Spinal cord (tissue), 9 donors: ENCODE measurements at regions not wholly inside any gene's neighbourhood (a gene's known extent, or its start where the extent isn't known, plus 50 kb on each side); places are given as distances from the start of the nearest gene placed in this dataset.

ENCODE experiments used
- DNase-seq, 6 donors: peaks; one replicate each; pipeline versions ENCODE4 v3.0.0 to v3.0.0-alpha.2; 2013 to 2015; ENCODE audit warnings: low spot score in 6 of 6, low read depth in 4 of 6
- H3K27ac ChIP-seq: one replicate; pipeline ENCODE4 v1.5.1; 2013; ENCODE audit warnings: low read depth, low read length, control low read depth
- H3K27me3 ChIP-seq: one replicate; pipeline ENCODE4 v1.6.1; 2013; ENCODE audit warnings: low read length; ENCODE audit not compliant: control insufficient read depth, insufficient read depth
- H3K36me3 ChIP-seq: one replicate; pipeline ENCODE4 v1.6.1; 2013; ENCODE audit warnings: low read length; ENCODE audit not compliant: control insufficient read depth, insufficient read depth
- H3K4me1 ChIP-seq: one replicate; pipeline ENCODE4 v1.6.1; 2013; ENCODE audit warnings: low read length; ENCODE audit not compliant: control insufficient read depth, insufficient read depth
- H3K4me3 ChIP-seq: one replicate; pipeline ENCODE4 v1.5.1; 2013; ENCODE audit warnings: low read depth, low read length, control low read depth
- H3K9me3 ChIP-seq: one replicate; pipeline ENCODE4 v1.6.1; 2013; ENCODE audit warnings: low read length; ENCODE audit not compliant: control insufficient read depth, insufficient read depth
- WGBS: methylation state at CpG from one replicate; pipeline ENCODE4 v1.1.5; 2013; ENCODE audit warnings: missing lambda C conversion rate; ENCODE audit not compliant: insufficient coverage; 5-methylcytosine and 5-hydroxymethylcytosine counted together
- donor health status: healthy.

GRCh38 chr12:67534681-67535080 is 113.9 kb upstream of the DYRK2 start:
- Histone ChIP-seq H3K9me3 (no peaks in the 10 kb centered on the region), H3K4me3 (no peak overlapping the region), H3K27ac (no peak overlapping the region), H3K4me1 (peaks cover 3% of the 10 kb centered on the region), H3K36me3 (no peaks in the 10 kb centered on the region), H3K27me3 (no peaks in the 10 kb centered on the region)
- WGBS = 74% methylated on average over 4 of the region's 4 CpGs
- DNase-seq = peak in 1 of 6 donors; percentile 63

- H3K4me3 ChIP-seq = no peak overlapping the region
- H3K36me3 ChIP-seq = no peaks in the 10 kb centered on the region
- H3K4me1 ChIP-seq = peaks cover 3% of the 10 kb centered on the region
- 44% methylated on average over 5 of the region's 6 CpGs for WGBS
- H3K27ac ChIP-seq = no peak overlapping the region
- DNase-seq = no peak
- no peaks in the 10 kb centered on the region for H3K9me3 ChIP-seq
- no peaks in the 10 kb centered on the region for H3K27me3 ChIP-seq
Observed at GRCh38 chr12:67535176-67535575, 113.4 kb upstream of the DYRK2 start.

- no peak for DNase-seq
- Histone ChIP-seq H3K4me3 (no peak overlapping the region), H3K9me3 (no peaks in the 10 kb centered on the region), H3K27ac (no peak overlapping the region), H3K4me1 (peaks cover 3% of the 10 kb centered on the region), H3K36me3 (no peaks in the 10 kb centered on the region), H3K27me3 (no peaks in the 10 kb centered on the region)
- 80% methylated on average over 3 of the region's 5 CpGs for WGBS
Observed at GRCh38 chr12:67535971-67536370, 112.6 kb upstream of the DYRK2 start.

- Histone ChIP-seq H3K4me3 (no peak overlapping the region), H3K27me3 (no peaks in the 10 kb centered on the region), H3K27ac (no peak overlapping the region), H3K4me1 (peaks cover 3% of the 10 kb centered on the region), H3K9me3 (no peaks in the 10 kb centered on the region), H3K36me3 (no peaks in the 10 kb centered on the region)
- WGBS = 78% methylated on average over 7 of the region's 9 CpGs
- DNase-seq = no peak
Observed at GRCh38 chr12:67539329-67539728, 109.2 kb upstream of the DYRK2 start.

GRCh38 chr12:67539946-67540345 is 108.6 kb upstream of the DYRK2 start:
- Histone ChIP-seq H3K4me1 (peaks cover 3% of the 10 kb centered on the region), H3K4me3 (no peak overlapping the region), H3K27me3 (no peaks in the 10 kb centered on the region), H3K9me3 (no peaks in the 10 kb centered on the region), H3K27ac (no peak overlapping the region), H3K36me3 (no peaks in the 10 kb centered on the region)
- 97% methylated on average over 3 of the region's 3 CpGs for WGBS
- no peak for DNase-seq

- Histone ChIP-seq H3K36me3 (no peaks in the 10 kb centered on the region), H3K27me3 (no peaks in the 10 kb centered on the region), H3K4me1 (no peaks in the 10 kb centered on the region), H3K9me3 (no peaks in the 10 kb centered on the region), H3K4me3 (no peak overlapping the region), H3K27ac (no peak overlapping the region)
- WGBS = 78% methylated on average over 2 of the region's 8 CpGs
- DNase-seq = no peak
Observed at GRCh38 chr12:67540920-67541624, 107.5 kb upstream of the DYRK2 start.

GRCh38 chr12:67541625-67541991 is 106.9 kb upstream of the DYRK2 start:
- H3K9me3 ChIP-seq = no peaks in the 10 kb centered on the region
- H3K36me3 ChIP-seq = no peaks in the 10 kb centered on the region
- no peak overlapping the region for H3K27ac ChIP-seq
- 85% methylated on average over 3 of the region's 3 CpGs for WGBS
- no peak overlapping the region for H3K4me3 ChIP-seq
- no peaks in the 10 kb centered on the region for H3K27me3 ChIP-seq
- H3K4me1 ChIP-seq = no peaks in the 10 kb centered on the region
- DNase-seq = no peak

GRCh38 chr12:67543021-67543770 is 105.3 kb upstream of the DYRK2 start:
- 94% methylated on average over 5 of the region's 7 CpGs for WGBS
- H3K27me3 ChIP-seq = no peaks in the 10 kb centered on the region
- H3K4me1 ChIP-seq = no peaks in the 10 kb centered on the region
- H3K27ac ChIP-seq = no peak overlapping the region
- DNase-seq = no peak
- no peak overlapping the region for H3K4me3 ChIP-seq
- H3K9me3 ChIP-seq = no peaks in the 10 kb centered on the region
- no peaks in the 10 kb centered on the region for H3K36me3 ChIP-seq

GRCh38 chr12:67545298-67545697 is 103.2 kb upstream of the DYRK2 start:
- Histone ChIP-seq H3K27ac (no peak overlapping the region), H3K36me3 (no peaks in the 10 kb centered on the region), H3K9me3 (no peaks in the 10 kb centered on the region), H3K4me3 (no peak overlapping the region), H3K27me3 (no peaks in the 10 kb centered on the region), H3K4me1 (no peaks in the 10 kb centered on the region)
- DNase-seq = peak in 2 of 6 donors; percentile 35 to 51
- WGBS = 54% methylated on average over 7 of the region's 8 CpGs

GRCh38 chr12:67546746-67547145 is 101.8 kb upstream of the DYRK2 start:
- 40% methylated on average over 1 of the region's 1 CpG for WGBS

More at GRCh38 chr12:67546746-67547145, 101.8 kb upstream of the DYRK2 start:
- Histone ChIP-seq H3K27me3 (no peaks in the 10 kb centered on the region), H3K9me3 (no peaks in the 10 kb centered on the region), H3K4me3 (no peak overlapping the region), H3K27ac (no peak overlapping the region), H3K36me3 (no peaks in the 10 kb centered on the region), H3K4me1 (no peaks in the 10 kb centered on the region)
- DNase-seq = peak in 1 of 6 donors; percentile 41
